Stimulated activated CD4-positive, alpha-beta T cell treated with anti-CD3 and anti-CD28 coated beads, Interleukin-1b, Interleukin-23, amount 100 ng/mL, for 48 hours (primary cell): ENCODE measurements at regions not wholly inside any gene's neighbourhood (a gene's known extent, or its start where the extent isn't known, plus 50 kb on each side); places are given as distances from the start of the nearest gene placed in this dataset.

ENCODE experiments used
- DNase-seq: peaks from one replicate; pipeline ENCODE4 v3.0.0-alpha.2; 2020

DNA sequence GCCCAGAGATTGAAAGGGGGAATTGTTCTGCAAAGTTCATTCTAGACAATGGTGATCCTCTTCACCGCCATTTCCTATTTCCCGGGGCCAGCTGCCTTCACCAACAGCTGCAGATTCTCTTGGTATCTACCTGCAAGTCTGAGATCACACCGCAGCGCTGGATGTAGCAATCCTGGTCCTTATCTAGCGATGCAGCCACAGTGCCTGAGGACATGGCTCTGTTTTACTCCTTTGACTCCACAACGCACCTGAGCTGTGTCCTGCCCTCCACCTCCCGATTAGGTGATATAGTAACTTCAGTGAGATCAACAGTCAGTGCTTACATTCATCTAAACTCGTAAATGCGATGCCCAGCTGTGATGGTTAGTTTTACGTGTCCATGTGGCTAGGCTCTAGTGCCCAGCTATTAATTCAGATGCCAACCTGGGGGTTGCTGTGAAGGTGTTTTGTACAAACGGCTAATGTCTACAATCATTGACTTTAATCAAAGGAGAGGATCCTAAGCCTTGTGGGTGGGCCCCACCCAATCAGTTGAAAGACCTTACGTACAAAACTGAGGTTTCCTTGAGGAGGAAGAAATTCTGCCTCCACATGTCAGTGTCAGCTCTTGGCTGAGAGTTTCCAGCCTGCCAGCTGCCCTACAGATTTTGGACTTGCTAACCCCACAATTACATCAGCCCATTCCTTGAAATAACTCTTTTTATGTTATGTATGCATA lies 189.8 kb downstream of the SH3BP4 start:
- no peak for DNase-seq

DNA sequence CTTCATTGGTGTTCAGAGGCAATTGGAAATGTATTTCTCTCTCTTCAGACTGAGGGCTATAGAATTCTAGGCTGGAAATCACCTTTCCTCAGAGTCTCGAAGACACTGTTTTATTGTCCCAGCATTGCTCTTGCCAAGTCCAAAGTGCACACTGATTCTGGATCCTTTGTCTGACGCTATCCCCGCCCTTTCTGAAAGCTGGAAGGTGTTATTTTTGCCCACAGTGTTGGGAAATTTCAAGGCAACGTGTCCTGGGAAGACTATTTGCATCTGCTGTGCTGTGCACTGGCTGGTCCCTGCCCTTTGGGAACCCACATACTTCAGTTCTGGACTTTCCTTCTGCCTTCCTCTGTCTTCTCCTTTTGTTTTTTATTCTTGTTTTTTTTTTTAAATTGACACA lies 190.8 kb downstream of the SH3BP4 start:
- no peak for DNase-seq

GRCh38 chr2:235143789-235144188 lies 192.0 kb downstream of the SH3BP4 start:
- no peak for DNase-seq

DNA sequence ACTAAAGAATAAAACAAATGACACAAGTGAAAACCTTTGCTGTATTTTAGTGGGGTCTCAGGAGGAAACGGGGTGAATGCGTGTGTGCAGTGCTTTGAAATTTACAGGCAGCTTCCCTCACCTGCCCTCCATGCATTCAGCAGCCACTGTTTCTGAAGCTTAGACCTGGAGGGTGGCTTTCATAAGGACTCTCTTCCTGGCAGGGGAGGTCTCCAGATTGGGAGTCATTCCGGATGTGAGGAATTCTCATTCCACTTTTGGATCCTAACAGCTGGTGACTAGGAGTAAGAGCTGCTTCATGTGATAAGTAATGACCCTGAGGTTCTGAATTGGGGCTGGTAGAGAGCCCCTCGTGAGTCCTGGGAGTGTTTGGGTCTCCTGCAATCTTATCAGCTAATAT lies 192.5 kb downstream of the SH3BP4 start:
- no peak for DNase-seq

GRCh38 chr2:235146206-235146605 lies 194.4 kb downstream of the SH3BP4 start:
- no peak for DNase-seq

DNA sequence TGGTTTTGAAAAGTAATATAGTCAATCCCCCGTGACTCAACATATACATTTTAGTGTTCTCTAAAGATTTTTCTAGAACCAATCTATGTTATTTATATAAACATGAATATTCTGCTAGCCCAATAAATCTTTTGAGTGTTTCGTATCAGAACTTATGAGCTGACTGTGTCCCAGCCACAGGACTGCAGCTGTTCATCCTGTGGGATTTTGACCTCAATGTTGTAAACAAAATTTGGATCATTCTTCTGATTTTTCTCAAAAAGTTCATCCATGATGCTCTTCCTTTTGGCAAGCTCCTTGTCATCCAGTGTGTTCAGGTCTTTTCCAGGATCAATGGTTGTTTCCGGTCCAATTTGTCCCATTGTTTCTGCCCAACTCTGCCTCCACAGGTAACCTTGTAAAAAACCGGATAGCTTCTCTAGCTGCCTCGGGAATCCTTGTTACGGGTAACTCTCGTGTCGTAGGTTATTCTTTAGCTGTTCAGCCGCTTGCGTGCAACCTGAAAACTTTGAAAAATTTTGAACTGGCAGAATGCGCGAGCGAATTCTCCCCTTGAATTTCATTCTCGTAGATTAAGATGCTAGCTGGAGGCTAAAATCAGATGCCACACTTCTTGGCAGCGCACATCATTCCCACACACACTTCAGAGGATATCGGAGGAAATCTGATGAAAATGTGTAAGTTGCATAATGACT lies 195.2 kb downstream of the SH3BP4 start:
- no peak for DNase-seq

- no peak for DNase-seq
Observed at GRCh38 chr2:235148201-235149170, 196.7 kb downstream of the SH3BP4 start.

- DNase-seq: no peak
Observed at GRCh38 chr2:235149240-235149659, 197.4 kb downstream of the SH3BP4 start.

DNA sequence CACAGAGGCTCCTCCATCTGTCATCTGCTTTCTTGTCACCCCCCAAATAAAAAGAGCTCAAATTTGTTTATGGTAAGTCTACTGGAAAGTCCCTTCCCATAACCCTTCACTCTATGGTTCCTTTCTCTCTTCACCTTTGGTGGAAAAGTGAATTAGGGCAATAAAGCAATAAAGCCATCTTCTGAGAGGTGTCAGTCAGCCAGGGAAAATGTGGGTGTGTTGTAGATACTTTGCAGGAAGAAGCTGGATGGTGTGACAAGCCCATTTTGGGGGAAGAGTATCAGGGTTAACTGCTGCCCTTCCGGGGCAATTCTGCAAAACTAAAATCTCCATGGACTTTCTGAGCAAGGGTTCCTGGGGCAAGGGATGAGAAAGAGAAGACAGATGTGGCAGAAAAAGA lies 197.9 kb downstream of the SH3BP4 start:
- no peak for DNase-seq

DNA sequence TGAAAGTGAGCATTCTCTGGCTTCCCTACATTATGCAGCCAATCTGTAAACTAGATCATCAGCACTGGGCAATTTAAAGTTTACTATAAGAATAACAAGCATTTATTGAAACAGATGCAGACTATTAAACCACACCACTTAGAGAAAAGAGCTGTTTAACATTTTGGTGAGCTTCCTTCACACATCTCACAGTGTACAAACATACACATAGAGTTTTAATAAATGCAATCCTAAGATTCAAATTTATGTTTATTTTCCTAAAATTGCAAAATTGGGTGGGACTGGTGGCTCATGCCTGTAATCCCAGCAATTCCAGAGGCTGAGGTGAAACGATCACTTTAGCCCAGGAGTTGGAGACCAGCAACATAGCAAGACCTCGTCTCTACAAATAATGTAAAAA lies 199.3 kb downstream of the SH3BP4 start:
- no peak for DNase-seq

DNA sequence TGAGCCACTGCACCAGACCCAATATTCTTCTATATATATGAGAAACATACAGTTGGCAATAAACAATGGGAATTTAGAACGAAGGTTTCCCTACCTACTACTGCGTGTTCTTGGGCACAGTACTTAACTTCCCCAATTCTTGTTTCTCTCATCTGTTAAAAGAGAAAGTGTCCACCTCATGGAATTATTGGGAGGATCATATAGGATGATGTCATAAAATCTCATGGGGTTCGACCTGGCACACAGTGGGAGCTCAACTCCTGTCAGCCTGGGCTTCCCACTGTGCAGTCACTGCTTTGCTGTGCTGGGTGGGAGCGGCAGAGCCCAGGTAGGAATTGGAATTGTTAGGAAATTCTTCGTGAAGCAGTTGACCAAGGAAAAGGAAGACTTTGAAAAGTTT lies 203.3 kb downstream of the SH3BP4 start:
- DNase-seq: no peak

GRCh38 chr2:235156055-235156454 lies 204.2 kb downstream of the SH3BP4 start:
- no peak for DNase-seq

DNA sequence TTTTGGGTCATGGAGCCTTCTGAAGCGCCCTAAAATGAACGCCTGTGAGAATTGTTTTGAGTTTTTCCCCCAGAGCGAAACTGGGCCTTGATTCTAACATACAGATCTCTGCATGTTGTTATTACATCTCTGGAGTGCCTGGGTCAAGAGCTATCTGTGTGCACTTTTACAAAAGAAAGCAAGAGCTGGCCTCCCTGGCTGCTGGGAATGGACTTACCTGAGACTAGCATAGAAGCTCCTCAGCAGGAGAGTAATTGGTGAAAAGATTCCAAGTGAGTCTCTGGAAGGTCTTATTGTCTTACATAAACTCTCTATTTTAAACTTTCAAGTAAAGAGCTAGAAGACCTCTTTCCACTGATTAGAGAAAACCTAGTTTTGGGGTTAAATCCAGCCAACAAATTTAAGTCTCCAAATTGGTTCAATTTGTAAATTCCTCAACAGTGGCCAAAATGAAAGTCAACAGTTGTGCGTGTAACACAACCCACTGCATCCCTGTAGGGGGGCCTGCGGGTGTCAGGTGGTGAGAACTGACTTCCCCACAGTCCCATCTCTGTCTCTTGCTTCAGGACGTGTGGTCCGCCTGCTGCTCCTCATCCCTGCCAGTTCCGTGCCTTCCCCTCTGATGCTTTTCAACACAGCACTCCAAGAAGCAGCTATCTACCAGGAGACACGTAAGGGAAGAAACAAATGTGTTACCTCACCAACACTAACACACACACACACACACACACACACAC lies 206.1 kb downstream of the SH3BP4 start:
- no peak for DNase-seq

- no peak for DNase-seq
Observed at GRCh38 chr2:235160281-235160810, 208.5 kb downstream of the SH3BP4 start.

DNA sequence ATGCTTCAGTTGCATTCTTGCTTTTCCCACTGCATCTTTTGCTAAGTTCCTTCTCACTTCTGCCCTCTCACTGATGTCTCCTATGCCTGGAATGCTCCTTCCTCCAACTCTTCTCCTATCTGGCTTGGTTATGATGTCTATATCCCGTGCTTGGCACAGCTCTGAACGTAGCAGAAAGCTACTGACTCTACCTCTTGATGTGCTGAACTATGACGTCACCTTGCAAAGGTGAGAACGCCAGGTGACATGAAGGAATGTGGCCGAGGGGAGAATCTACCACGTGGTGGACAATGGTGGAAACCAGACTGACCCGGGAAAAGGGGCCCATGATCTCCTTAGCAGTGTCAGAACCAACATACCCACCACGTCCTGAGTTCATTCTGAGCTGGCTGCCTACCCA lies 209.7 kb downstream of the SH3BP4 start:
- no peak for DNase-seq

DNA sequence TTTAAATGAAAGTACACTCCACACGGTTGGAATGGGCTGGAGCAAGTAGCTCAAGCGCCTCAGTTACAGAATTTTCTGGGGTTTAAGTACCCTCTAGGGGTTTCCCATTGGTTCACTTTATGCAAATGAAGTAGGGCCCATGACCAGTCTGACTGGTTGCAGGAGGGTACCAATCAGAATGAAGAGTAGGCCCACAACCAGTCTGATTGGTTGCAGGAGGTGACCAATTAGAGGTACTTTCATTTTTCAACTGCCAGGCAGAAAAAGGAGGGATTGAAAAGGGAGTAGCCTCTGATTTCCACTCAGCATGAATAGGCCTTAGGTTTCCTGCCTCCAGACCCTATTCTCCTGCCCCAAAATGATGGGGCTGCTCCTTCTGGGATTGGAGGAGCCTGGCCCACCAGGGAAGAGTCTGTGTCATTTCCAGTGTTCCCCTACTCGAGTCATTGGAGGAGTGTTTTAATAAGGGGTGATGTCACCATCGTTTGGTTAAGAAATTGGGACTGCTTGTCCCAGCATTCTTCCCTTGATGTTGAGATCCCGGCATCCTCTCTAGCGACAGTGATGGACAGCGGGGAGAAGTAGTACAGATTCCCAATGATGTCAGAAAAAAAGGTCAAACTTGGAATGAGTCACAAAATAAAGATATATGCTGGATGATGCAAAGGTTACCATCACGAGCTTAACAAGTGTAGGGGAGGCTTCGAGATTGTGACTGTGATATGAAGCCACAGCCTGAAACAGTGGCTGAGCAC lies 210.4 kb downstream of the SH3BP4 start:
- no peak for DNase-seq

DNA sequence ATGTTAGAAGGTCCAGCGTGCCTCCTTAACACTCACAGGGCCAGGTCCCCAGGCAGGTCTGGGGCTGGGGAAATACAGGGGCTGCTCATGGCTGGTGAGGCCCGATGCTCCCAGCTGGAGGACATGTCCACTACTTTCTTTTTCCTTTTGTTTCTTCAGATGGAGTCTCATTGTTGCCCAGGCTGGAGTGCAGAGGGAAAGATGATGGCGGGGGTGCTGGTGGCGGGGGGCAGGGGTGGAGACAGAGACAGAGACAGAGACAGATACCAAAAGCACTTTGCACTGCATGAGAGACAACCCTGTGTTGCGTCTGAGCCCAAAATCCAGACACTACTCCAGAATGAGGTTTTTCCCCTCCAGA lies 211.0 kb downstream of the SH3BP4 start:
- DNase-seq: no peak

GRCh38 chr2:235165136-235165535 lies 213.3 kb downstream of the SH3BP4 start:
- DNase-seq: no peak

GRCh38 chr2:235165631-235166030 lies 213.8 kb downstream of the SH3BP4 start:
- no peak for DNase-seq

GRCh38 chr2:235168174-235168979 lies 216.6 kb downstream of the SH3BP4 start:
- DNase-seq: no peak

DNA sequence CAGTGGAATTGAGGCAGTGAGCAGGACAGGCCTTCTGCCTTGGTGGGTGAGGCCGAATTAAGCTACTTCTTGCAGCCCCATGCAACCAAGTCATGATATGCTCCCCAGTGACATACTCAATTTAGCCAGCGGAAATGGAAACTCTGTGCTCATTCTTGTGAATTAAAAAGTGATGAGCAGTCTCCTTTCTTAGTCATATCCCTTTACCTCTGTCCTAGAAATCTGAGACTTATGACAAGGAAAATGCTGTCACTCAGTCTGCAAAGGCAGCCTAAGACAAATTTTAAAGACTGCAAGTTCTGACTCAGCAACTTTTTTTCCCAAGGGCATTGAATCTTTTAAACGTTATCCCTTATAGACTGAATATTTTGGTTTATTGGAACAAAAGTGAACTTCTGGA lies 218.2 kb downstream of the SH3BP4 start:
- DNase-seq: no peak
